ENCODE measurements at regions not wholly inside any gene's neighbourhood (a gene's known extent, or its start where the extent isn't known, plus 50 kb on each side); places are given as distances from the start of the nearest gene placed in this dataset.

- no peak for TF ChIP-seq EZH2phosphoT487 (IDR thresholded peaks at IDR 0.05; ENCODE audit: low read depth)
- no peak for TF ChIP-seq CTCF (IDR thresholded peaks at IDR 0.05; ENCODE audit: low read depth, low read length)
Measured at GRCh38 chr9:87089929-87090328, 142.6 kb upstream of the GAS1 start.
